Lower lobe of right lung (tissue), 2 donors: ENCODE measurements at regions not wholly inside any gene's neighbourhood (a gene's known extent, or its start where the extent isn't known, plus 50 kb on each side); places are given as distances from the start of the nearest gene placed in this dataset.

Experiments
- ATAC-seq, 2 donors: fragments of 200-7000 bp; cut with Tn5 transposase; one replicate each; pipeline ENCODE4 v1.9.1; 2020 to 2022; ENCODE audit warnings: mild to moderate bottlenecking in 2 of 2, moderate library complexity in 2 of 2
- DNase-seq: peaks from one replicate; pipeline ENCODE4 v3.0.0-alpha.2; 2020
- H3K27ac ChIP-seq: fragments of 200-600 bp; one replicate; pipeline ENCODE4 v1.8.0; 2022
- H3K27me3 ChIP-seq: fragments of 200-600 bp; one replicate; pipeline ENCODE4 v1.8.0; 2022; ENCODE audit warnings: low read depth
- H3K36me3 ChIP-seq: fragments of 200-600 bp; one replicate; pipeline ENCODE4 v1.8.0; 2022; ENCODE audit warnings: mild to moderate bottlenecking
- H3K4me1 ChIP-seq: fragments of 200-600 bp; one replicate; pipeline ENCODE4 v1.8.0; 2022
- H3K4me3 ChIP-seq: fragments of 200-600 bp; one replicate; pipeline ENCODE4 v1.8.0; 2022; ENCODE audit warnings: mild to moderate bottlenecking
- H3K9me3 ChIP-seq: fragments of 200-600 bp; one replicate; pipeline ENCODE4 v1.8.0; 2022
- intact Hi-C: fragments of 100-400 bp; cut with DNase I; formaldehyde crosslinking; loops from one replicate; pipeline ENCODE4 v1.11.0; 2022
- TF ChIP-seq, protein P1 (sequence below): fragments of 200-600 bp; IDR thresholded peaks from one replicate; pipeline ENCODE4 v1.8.0; 2022; ENCODE audit warnings: antibody characterized with exemption, mild to moderate bottlenecking
- donor health status: DM: no; HTN: yes; CAD: no; lungs with severe emphysema.

DNA sequence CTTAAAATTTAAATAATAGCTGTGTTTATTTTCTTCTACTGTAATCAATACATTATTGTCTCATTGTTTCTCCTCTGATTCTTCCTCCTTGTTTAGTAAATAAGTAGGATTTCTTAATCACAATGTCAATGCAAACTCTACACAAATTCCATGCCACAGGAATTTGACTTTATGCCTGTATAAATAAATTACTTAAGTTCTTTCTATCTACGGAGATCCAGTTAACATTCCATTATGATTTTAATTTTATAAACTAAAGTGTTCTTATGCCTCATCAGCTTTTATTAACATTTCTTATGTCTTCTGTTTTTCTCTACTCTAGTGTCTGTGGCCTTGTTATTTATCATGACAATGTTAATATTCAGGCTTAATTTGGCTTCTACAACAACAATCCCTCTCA, 1169.2 kb downstream of the GRIK2 start:
- Histone ChIP-seq H3K27ac (no peak overlapping the region), H3K9me3 (no peaks in the 10 kb centered on the region), H3K27me3 (no peaks in the 10 kb centered on the region), H3K36me3 (no peaks in the 10 kb centered on the region), H3K4me1 (no peaks in the 10 kb centered on the region), H3K4me3 (no peak overlapping the region)
- DNase-seq = no peak
- TF ChIP-seq, protein P1, sequence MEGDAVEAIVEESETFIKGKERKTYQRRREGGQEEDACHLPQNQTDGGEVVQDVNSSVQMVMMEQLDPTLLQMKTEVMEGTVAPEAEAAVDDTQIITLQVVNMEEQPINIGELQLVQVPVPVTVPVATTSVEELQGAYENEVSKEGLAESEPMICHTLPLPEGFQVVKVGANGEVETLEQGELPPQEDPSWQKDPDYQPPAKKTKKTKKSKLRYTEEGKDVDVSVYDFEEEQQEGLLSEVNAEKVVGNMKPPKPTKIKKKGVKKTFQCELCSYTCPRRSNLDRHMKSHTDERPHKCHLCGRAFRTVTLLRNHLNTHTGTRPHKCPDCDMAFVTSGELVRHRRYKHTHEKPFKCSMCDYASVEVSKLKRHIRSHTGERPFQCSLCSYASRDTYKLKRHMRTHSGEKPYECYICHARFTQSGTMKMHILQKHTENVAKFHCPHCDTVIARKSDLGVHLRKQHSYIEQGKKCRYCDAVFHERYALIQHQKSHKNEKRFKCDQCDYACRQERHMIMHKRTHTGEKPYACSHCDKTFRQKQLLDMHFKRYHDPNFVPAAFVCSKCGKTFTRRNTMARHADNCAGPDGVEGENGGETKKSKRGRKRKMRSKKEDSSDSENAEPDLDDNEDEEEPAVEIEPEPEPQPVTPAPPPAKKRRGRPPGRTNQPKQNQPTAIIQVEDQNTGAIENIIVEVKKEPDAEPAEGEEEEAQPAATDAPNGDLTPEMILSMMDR = no peak
- intact Hi-C loops = no loop called here
- ATAC-seq = no peak

DNA sequence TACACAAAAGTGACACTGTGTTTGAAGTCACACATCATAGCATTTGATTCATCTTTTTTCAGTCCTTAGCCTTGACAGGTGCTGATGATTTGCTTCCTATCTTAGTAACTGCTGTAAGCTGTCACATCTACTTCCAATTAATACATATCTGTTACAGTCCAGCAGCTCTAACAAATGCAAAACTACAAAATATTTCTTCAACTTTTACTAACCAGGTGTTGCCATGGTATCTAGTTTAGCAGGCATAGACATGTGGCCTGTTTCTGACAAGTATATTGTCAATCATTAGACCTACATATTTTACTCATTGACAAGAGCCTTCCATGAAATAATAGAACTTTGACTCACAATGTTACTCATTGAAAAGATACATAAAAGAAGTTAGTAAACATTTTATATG, 1159.7 kb downstream of the GRIK2 start:
- intact Hi-C loops = no loop called here
- ATAC-seq (no peak), DNase-seq (no peak)
- Histone ChIP-seq H3K4me1 (no peaks in the 10 kb centered on the region), H3K27me3 (no peaks in the 10 kb centered on the region), H3K4me3 (no peak overlapping the region), H3K9me3 (no peaks in the 10 kb centered on the region), H3K27ac (no peak overlapping the region), H3K36me3 (no peaks in the 10 kb centered on the region)
- TF ChIP-seq, protein P1 = no peak

DNA sequence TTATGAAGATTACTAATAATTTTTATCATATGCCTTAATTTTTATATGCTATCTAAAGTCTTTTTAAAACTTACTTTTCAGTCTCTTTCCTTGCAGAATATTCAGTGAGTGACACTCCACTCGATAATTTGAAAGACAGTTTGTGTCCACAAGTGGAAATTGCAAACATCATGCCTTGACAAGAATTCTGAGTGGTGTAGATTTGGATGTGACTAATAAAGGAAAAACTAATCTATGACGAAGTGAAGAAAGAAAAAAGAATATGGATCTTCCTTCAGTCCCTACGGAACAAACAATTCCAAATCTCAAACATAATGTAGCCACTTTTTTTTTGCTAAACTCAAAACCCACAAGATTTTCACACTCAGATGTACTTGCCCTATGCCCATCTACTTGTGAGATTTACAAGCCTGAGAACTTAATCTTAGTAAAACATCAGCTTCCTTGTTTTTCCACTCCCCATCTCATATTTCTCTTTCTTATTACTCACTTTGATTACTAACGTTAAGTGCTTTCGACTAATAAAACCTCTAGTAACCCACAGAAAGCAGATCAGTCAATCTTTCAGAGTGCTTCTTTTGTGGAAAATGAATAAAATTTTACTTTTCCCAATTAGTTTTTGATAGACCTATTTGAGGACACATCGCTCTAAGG, 1155.8 kb downstream of the GRIK2 start:
- DNase-seq = no peak

DNA sequence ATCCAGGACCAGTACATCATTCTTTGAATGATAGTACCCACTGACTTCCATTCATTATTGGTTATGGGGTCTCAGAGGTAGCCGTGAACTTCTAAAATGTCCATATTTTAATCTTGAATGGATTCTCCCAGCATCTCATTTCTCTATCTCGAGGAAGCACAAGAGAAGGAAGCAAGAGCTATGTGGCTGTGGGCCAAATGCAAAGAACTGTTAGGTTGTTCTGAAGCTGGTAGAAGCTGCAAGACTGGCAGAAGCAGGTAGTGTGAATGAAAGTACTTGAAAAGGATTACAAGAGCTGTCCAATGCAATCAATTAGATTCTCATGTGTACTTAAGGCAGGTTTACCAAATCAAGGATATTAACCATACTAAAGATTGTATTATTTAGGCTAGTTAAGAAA, 1131.8 kb downstream of the GRIK2 start:
- Histone ChIP-seq H3K4me3 (no peak overlapping the region), H3K27ac (no peak overlapping the region), H3K4me1 (no peaks in the 10 kb centered on the region), H3K9me3 (no peaks in the 10 kb centered on the region), H3K36me3 (no peaks in the 10 kb centered on the region), H3K27me3 (no peaks in the 10 kb centered on the region)
- intact Hi-C loops = no loop called here
- ATAC-seq (no peak), DNase-seq (no peak)
- TF ChIP-seq, protein P1 = no peak

More for the DNA sequence above, 1155.8 kb downstream of the GRIK2 start:
- no peak overlapping the region for H3K4me3 ChIP-seq
- H3K9me3 ChIP-seq = no peaks in the 10 kb centered on the region
- ATAC-seq = no peak
- H3K36me3 ChIP-seq = no peaks in the 10 kb centered on the region
- no peak overlapping the region for H3K27ac ChIP-seq
- TF ChIP-seq, protein P1 = no peak
- intact Hi-C loops = no loop called here
- no peaks in the 10 kb centered on the region for H3K27me3 ChIP-seq
- H3K4me1 ChIP-seq = no peaks in the 10 kb centered on the region

DNA sequence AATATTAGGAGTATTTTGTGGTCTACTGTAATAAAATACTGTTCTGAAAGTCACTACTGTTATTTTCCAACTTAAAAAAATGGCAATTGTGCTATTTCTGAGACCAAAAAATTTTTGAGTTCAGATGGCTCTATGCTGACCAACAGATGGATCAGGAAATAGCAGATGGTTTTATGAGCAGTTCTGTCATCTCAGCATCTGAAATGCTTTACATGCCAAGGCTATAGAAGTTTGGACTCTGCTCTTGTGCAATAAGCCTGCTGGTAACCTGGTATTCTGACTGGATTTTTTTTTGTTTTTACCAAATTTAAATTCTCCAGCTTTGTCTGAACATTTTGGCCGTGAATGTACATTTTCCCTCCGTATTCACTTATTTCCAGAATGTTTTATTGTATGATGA, 1127.5 kb downstream of the GRIK2 start:
- Histone ChIP-seq H3K9me3 (no peaks in the 10 kb centered on the region), H3K4me1 (no peaks in the 10 kb centered on the region), H3K27me3 (no peaks in the 10 kb centered on the region), H3K36me3 (no peaks in the 10 kb centered on the region), H3K4me3 (no peak overlapping the region), H3K27ac (no peak overlapping the region)
- DNase-seq = no peak
- no peak for ATAC-seq
- TF ChIP-seq, protein P1 = no peak
- intact Hi-C loops = no loop called here
